ENCODE measurements at regions not wholly inside any gene's neighbourhood (a gene's known extent, or its start where the extent isn't known, plus 50 kb on each side); places are given as distances from the start of the nearest gene placed in this dataset.
A peak's percentile ranks its signal among the peaks of the same experiment; 100 is the strongest.

- DNase-seq (ENCODE audit: low spot score), result no peak
- H3K36me3 ChIP-seq, result no peaks in the 10 kb centered on the region
- H3K27me3 Mint-ChIP-seq (ENCODE audit: insufficient read depth, low read depth), result peaks cover 5% of the 10 kb centered on the region
- peaks cover 9% of the 10 kb centered on the region for H3K4me1 Mint-ChIP-seq
- peaks cover 4% of the 10 kb centered on the region for H3K36me3 Mint-ChIP-seq
- no peak for TF ChIP-seq EZH2phosphoT487 (IDR thresholded peaks at IDR 0.05)
- TF ChIP-seq EZH2 (IDR thresholded peaks at IDR 0.05), result no peak
- TF ChIP-seq, protein P1, sequence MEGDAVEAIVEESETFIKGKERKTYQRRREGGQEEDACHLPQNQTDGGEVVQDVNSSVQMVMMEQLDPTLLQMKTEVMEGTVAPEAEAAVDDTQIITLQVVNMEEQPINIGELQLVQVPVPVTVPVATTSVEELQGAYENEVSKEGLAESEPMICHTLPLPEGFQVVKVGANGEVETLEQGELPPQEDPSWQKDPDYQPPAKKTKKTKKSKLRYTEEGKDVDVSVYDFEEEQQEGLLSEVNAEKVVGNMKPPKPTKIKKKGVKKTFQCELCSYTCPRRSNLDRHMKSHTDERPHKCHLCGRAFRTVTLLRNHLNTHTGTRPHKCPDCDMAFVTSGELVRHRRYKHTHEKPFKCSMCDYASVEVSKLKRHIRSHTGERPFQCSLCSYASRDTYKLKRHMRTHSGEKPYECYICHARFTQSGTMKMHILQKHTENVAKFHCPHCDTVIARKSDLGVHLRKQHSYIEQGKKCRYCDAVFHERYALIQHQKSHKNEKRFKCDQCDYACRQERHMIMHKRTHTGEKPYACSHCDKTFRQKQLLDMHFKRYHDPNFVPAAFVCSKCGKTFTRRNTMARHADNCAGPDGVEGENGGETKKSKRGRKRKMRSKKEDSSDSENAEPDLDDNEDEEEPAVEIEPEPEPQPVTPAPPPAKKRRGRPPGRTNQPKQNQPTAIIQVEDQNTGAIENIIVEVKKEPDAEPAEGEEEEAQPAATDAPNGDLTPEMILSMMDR (IDR thresholded peaks at IDR 0.05), result no peak
- no peaks in the 10 kb centered on the region for H3F3A ChIP-seq (ENCODE audit: low read depth)
- no peak overlapping the region for H2AFZ ChIP-seq (replicated peaks)
- peaks cover 9% of the 10 kb centered on the region for H4K20me1 ChIP-seq (ENCODE audit: low read depth)
- no peaks in the 10 kb centered on the region for H3K9me3 Mint-ChIP-seq
- no peak overlapping the region for H3K27ac ChIP-seq
- no peak overlapping the region for H3K27ac Mint-ChIP-seq
- H3K4me2 ChIP-seq, result no peak overlapping the region
- no peaks in the 10 kb centered on the region for H3K9me3 ChIP-seq (ENCODE audit: low read depth)
- H3K9ac ChIP-seq, result no peak overlapping the region
- H3K27me3 ChIP-seq, result peaks cover 6% of the 10 kb centered on the region
- H3K4me1 ChIP-seq, result peaks cover 5% of the 10 kb centered on the region
- H3K79me2 ChIP-seq (ENCODE audit: low read depth), result peaks cover 16% of the 10 kb centered on the region
- H3K4me3 Mint-ChIP-seq, result peak overlapping the region; percentile 90
- H3K4me3 ChIP-seq, result no peak overlapping the region
Measured at GRCh38 chr16:31699601-31700000, 171.9 kb downstream of the AHSP start.

DNA sequence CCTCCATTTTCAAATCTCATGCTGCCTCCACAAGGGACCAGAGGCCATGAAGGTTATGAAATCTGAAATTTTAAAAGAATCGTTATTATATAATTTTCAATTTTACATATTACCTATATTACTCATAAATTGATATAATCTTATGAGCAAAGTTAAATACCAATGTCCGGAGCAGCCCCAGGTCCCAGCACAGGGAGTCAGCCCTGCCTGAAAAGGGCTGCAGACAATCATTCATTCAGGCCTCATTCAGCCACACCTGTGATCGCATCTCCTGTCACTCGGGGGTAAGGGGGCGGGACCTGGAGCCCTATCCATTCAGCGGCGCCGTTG is 172.5 kb downstream of the AHSP start:
- H3K36me3 Mint-ChIP-seq, result peaks cover 4% of the 10 kb centered on the region

DNA sequence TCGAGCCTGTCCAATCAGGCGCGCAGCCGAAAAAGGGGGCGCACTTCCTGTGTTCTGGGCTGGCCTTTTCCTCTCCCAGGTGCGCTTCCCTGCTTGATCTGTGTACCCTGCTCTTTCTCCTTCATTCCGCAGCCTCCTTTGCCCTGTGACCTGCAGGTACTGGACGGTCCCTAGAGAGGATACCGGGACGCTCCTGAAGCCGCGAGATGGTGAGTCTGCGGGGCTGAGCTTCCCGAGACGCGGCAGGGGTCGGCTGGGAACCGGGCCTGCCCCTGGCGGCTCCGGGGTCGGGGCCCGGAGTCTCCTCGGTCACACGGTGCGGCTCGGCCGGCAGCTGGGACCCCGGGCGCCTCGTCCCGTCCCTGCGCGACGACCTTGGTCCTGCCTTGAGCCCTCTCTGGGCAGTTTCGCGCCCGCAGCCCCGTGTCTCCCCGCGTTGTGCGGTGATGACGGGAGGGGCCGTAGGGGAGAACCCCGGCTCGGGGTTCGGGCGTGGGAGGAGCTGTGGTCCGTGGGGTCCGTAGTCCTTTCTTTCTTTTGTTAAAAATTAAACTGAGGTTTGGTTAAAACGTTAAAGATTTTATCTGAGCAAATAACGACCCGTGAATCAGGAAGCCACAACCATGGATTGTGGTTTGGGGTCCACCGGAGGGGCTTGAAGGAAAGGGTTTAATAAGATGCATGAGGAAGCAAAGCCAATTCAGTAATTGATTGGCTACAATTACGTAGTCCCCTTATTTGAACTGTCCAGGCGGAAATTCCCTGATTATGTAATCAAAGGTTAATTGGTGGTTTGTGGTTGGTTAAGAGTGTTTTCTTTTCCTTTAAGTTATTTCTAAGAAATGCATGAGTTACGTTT is 172.8 kb upstream of the ZNF267 start:
- TF ChIP-seq, protein P1 (IDR thresholded peaks at IDR 0.05), result peak; percentile 27
- no peak for TF ChIP-seq EZH2phosphoT487 (IDR thresholded peaks at IDR 0.05)
- H3K27ac ChIP-seq, result no peak overlapping the region
- H3K9ac ChIP-seq, result peak overlapping the region; percentile 63
- no peaks in the 10 kb centered on the region for H3K36me3 ChIP-seq
- peak overlapping the region; percentile 90 for H3K4me3 Mint-ChIP-seq
- H3K9me3 ChIP-seq (ENCODE audit: low read depth), result no peaks in the 10 kb centered on the region
- peaks cover 4% of the 10 kb centered on the region for H3K36me3 Mint-ChIP-seq
- peaks cover 5% of the 10 kb centered on the region for H3K4me1 ChIP-seq
- H4K20me1 ChIP-seq (ENCODE audit: low read depth), result peaks cover 9% of the 10 kb centered on the region
- H3F3A ChIP-seq (ENCODE audit: low read depth), result no peaks in the 10 kb centered on the region
- H3K27me3 Mint-ChIP-seq (ENCODE audit: insufficient read depth, low read depth), result peaks cover 5% of the 10 kb centered on the region
- H3K4me1 Mint-ChIP-seq, result peaks cover 9% of the 10 kb centered on the region
- H3K27ac Mint-ChIP-seq, result no peak overlapping the region
- peaks cover 6% of the 10 kb centered on the region for H3K27me3 ChIP-seq
- H3K79me2 ChIP-seq (ENCODE audit: low read depth), result peaks cover 16% of the 10 kb centered on the region
- DNase-seq (ENCODE audit: low spot score), result peak; percentile 91
- peak overlapping the region; percentile 85 for H3K4me3 ChIP-seq
- H2AFZ ChIP-seq (replicated peaks), result peak overlapping the region; percentile 75
- H3K9me3 Mint-ChIP-seq, result no peaks in the 10 kb centered on the region
- peak overlapping the region; percentile 82 for H3K4me2 ChIP-seq

More for the DNA sequence above, 172.5 kb downstream of the AHSP start:
- Mint-ChIP-seq H3K4me1 (peaks cover 9% of the 10 kb centered on the region), H3K27ac (no peak overlapping the region), H3K27me3 (ENCODE audit: insufficient read depth, low read depth) (peaks cover 5% of the 10 kb centered on the region), H3K9me3 (no peaks in the 10 kb centered on the region), H3K4me3 (peak overlapping the region; percentile 90)
- Histone ChIP-seq H4K20me1 (ENCODE audit: low read depth) (peaks cover 9% of the 10 kb centered on the region), H3F3A (ENCODE audit: low read depth) (no peaks in the 10 kb centered on the region), H3K27ac (no peak overlapping the region), H3K4me1 (peaks cover 5% of the 10 kb centered on the region), H3K4me3 (peak overlapping the region; percentile 85), H3K79me2 (ENCODE audit: low read depth) (peaks cover 16% of the 10 kb centered on the region), H3K9me3 (ENCODE audit: low read depth) (no peaks in the 10 kb centered on the region), H3K36me3 (no peaks in the 10 kb centered on the region), H3K9ac (no peak overlapping the region), H2AFZ (replicated peaks) (peak overlapping the region; percentile 75), H3K4me2 (peak overlapping the region; percentile 82), H3K27me3 (peaks cover 6% of the 10 kb centered on the region)
- DNase-seq (ENCODE audit: low spot score), result no peak
- TF ChIP-seq, protein P1 (IDR thresholded peaks at IDR 0.05), result no peak
- TF ChIP-seq EZH2phosphoT487 (IDR thresholded peaks at IDR 0.05) (no peak), EZH2 (IDR thresholded peaks at IDR 0.05) (no peak)

All from neural progenitor cell (in vitro differentiated cells).